GM21825 (cell line): ENCODE measurements at regions not wholly inside any gene's neighbourhood (a gene's known extent, or its start where the extent isn't known, plus 50 kb on each side); places are given as distances from the start of the nearest gene placed in this dataset.
"Not testable (repeated sequence)": the region's sequence is repeated elsewhere in the genome, so short reads cannot be mapped to it uniquely, and the experiment has no call there.

ENCODE experiments used
- ATAC-seq: cut with Tn5 transposase; IDR thresholded peaks from one replicate; pipeline ENCODE4 v1.9.1; 2021; ENCODE audit warnings: mild to moderate bottlenecking, moderate library complexity; ENCODE audit not compliant: unreplicated experiment

GRCh38 chr12:33514893-33515292 is 75.3 kb upstream of the SYT10 start:
- ATAC-seq: no peak

GRCh38 chr12:33519566-33519965 is 79.9 kb upstream of the SYT10 start:
- no peak for ATAC-seq

- ATAC-seq: not testable (repeated sequence)
Observed at GRCh38 chr12:33520505-33521302, 81.1 kb upstream of the SYT10 start.

GRCh38 chr12:33529031-33529430 is 89.4 kb upstream of the SYT10 start:
- ATAC-seq: no peak

- no peak for ATAC-seq
Observed at GRCh38 chr12:33529810-33530209, 90.2 kb upstream of the SYT10 start.

- no peak for ATAC-seq
Observed at GRCh38 chr12:33531261-33531660, 91.6 kb upstream of the SYT10 start.

GRCh38 chr12:33533527-33533926 is 93.9 kb upstream of the SYT10 start:
- no peak for ATAC-seq

- ATAC-seq: no peak
Observed at GRCh38 chr12:33536431-33536830, 96.8 kb upstream of the SYT10 start.

GRCh38 chr12:33546004-33546403 is 106.4 kb upstream of the SYT10 start:
- ATAC-seq: no peak

- no peak for ATAC-seq
Observed at GRCh38 chr12:33547084-33547483, 107.5 kb upstream of the SYT10 start.

GRCh38 chr12:33550214-33550613 is 110.6 kb upstream of the SYT10 start:
- ATAC-seq: not testable (repeated sequence)

GRCh38 chr12:33551006-33551405 is 111.4 kb upstream of the SYT10 start:
- no peak for ATAC-seq

GRCh38 chr12:33555128-33555527 is 115.5 kb upstream of the SYT10 start:
- no peak for ATAC-seq

GRCh38 chr12:33560653-33561208 is 121.1 kb upstream of the SYT10 start:
- ATAC-seq: no peak

GRCh38 chr12:33562401-33562800 is 122.8 kb upstream of the SYT10 start:
- ATAC-seq: no peak

GRCh38 chr12:33566403-33566802 is 126.8 kb upstream of the SYT10 start:
- no peak for ATAC-seq

GRCh38 chr12:33575346-33575745 is 135.7 kb upstream of the SYT10 start:
- ATAC-seq: no peak

GRCh38 chr12:33581613-33582122 is 142.0 kb upstream of the SYT10 start:
- no peak for ATAC-seq

- no peak for ATAC-seq
Observed at GRCh38 chr12:33586576-33586975, 147.0 kb upstream of the SYT10 start.

GRCh38 chr12:33587354-33587753 is 147.7 kb upstream of the SYT10 start:
- ATAC-seq: no peak

- ATAC-seq: peak; percentile 87
Observed at GRCh38 chr12:33587784-33588712, 148.4 kb upstream of the SYT10 start.
